GM13976 (cell line): ENCODE measurements at regions not wholly inside any gene's neighbourhood (a gene's known extent, or its start where the extent isn't known, plus 50 kb on each side); places are given as distances from the start of the nearest gene placed in this dataset.

ENCODE experiments used
- DNase-seq: peaks from one replicate; pipeline ENCODE4 v3.0.0; 2012; ENCODE audit warnings: low spot score
- CTCF ChIP-seq: IDR thresholded peaks from 2 replicates; pipeline ENCODE4 v1.5.1; 2012; ENCODE audit warnings: borderline replicate concordance, mild to moderate bottlenecking; ENCODE audit not compliant: insufficient read depth; ENCODE audit errors: extremely low read depth, missing control alignments, control extremely low read depth
- in situ Hi-C: fragments of 300-500 bp; cut with MboI; formaldehyde crosslinking; loops from one replicate; pipeline ENCODE4 v1.12.0; 2022; ENCODE audit warnings: low sequenced_read_pairs, mixed read lengths, inconsistent platforms; ENCODE audit not compliant: unreplicated experiment

DNA sequence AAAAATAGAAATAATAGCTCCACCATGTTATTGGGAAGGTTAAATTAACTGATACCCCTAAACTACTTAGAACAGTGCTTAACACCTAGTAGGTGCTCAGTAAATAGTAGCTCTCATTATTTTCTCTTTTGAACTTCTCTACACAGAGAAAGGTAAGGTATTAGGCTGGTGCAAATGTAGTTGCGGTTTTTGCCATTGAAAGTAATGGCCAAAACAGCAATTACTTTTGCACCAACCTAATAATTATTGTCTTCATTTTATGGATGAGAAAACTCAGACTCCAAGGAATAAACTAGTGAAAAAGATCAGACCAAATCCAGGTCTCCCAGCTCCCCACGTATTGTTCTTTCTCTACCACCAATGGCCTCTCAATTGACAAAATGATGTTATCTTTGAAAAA is 157.2 kb upstream of the TMPO start:
- no peak for TF ChIP-seq CTCF
- in situ Hi-C loops = no loop called here
- DNase-seq = no peak

DNA sequence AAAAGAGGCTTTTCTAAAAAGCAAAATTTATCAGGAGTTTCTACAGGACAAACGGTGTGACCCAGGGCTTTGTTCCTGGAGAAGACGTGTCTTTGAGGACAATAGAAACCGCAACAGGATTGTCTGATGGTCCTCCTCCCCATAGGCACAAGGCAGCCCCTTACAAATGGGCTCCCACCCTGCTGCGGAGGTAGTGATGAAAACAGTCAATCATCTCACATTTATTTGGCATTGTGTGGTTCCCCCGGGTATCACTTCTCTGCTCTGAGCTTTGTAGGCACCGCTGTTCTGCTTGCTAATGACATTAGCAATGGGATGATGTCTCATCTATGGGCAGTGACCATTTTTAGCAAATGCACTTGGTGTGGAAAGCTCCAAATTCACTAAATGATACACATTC is 155.5 kb upstream of the TMPO start:
- in situ Hi-C loops = no loop called here
- no peak for TF ChIP-seq CTCF
- DNase-seq = no peak

DNA sequence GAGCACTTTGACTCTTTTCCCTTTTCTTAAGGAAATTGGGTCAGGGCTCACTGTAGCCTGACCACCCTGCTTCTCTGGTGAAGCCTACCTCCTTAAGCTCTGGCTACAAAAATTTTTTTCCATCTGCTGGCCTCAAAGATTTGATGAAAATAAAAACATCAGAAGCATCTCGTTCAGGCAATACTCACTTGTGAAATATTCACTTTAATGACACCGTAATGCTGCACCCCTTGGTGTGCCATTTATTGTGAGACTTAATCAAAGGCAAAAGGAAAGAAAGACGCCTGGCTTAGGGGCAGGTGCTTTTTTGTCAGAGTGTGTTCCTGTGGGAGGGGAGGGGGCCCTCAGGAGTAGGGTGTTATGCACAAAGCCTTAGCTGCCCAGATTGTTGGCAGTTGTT is 155.0 kb upstream of the TMPO start:
- no peak for DNase-seq
- TF ChIP-seq CTCF = no peak
- in situ Hi-C loops = no loop called here

DNA sequence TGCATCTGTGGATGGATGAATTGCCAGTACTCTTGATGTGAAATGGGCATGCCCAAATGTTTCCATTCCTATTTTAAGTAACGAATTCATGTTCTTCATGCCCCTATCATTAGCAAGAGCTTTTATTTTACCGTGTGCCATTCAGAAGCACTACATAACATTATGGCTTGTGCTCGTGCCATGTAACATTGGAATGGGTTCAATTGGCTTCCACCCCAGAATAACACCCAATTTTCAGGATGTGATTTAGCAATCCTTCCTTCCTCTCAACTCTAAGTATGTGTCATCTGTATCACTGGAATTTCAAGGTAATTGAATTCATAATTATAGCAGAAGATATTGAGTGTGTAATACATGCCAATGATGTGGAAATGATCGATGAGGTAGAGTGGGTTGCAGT is 145.8 kb upstream of the TMPO start:
- DNase-seq = no peak
- in situ Hi-C loops = no loop called here
- no peak for TF ChIP-seq CTCF

- no peak for TF ChIP-seq CTCF
- in situ Hi-C loops = no loop called here
- no peak for DNase-seq
These were observed 144.4 kb upstream of the TMPO start for GRCh38 chr12:98370976-98371375.

- no peak for DNase-seq
These were observed 144.0 kb upstream of the TMPO start for GRCh38 chr12:98371419-98371818.

More at GRCh38 chr12:98371419-98371818, 144.0 kb upstream of the TMPO start:
- no peak for TF ChIP-seq CTCF
- in situ Hi-C loops = no loop called here
